IPS-15b (cell line): ENCODE measurements at regions not wholly inside any gene's neighbourhood (a gene's known extent, or its start where the extent isn't known, plus 50 kb on each side); places are given as distances from the start of the nearest gene placed in this dataset.
"Not testable (repeated sequence)": the region's sequence is repeated elsewhere in the genome, so short reads cannot be mapped to it uniquely, and the experiment has no call there.

ENCODE experiments used
- H3K27me3 ChIP-seq: one replicate; pipeline ENCODE4 v1.6.1; 2013; ENCODE audit warnings: low read length; ENCODE audit not compliant: control insufficient read depth, insufficient read depth
- H3K36me3 ChIP-seq: one replicate; pipeline ENCODE4 v1.6.1; 2013; ENCODE audit warnings: low read length; ENCODE audit not compliant: control insufficient read depth, insufficient read depth
- H3K4me1 ChIP-seq: one replicate; pipeline ENCODE4 v1.6.1; 2013; ENCODE audit warnings: mild to moderate bottlenecking, low read length; ENCODE audit not compliant: control insufficient read depth, insufficient read depth
- H3K4me3 ChIP-seq: one replicate; pipeline ENCODE4 v1.5.1; 2013; ENCODE audit warnings: low read depth, low read length
- H3K9ac ChIP-seq: one replicate; pipeline ENCODE4 v1.6.1; 2013; ENCODE audit warnings: low read depth, mild to moderate bottlenecking, low read length
- H3K9me3 ChIP-seq: one replicate; pipeline ENCODE4 v1.6.1; 2013; ENCODE audit warnings: mild to moderate bottlenecking, low read length; ENCODE audit not compliant: control insufficient read depth, insufficient read depth

DNA sequence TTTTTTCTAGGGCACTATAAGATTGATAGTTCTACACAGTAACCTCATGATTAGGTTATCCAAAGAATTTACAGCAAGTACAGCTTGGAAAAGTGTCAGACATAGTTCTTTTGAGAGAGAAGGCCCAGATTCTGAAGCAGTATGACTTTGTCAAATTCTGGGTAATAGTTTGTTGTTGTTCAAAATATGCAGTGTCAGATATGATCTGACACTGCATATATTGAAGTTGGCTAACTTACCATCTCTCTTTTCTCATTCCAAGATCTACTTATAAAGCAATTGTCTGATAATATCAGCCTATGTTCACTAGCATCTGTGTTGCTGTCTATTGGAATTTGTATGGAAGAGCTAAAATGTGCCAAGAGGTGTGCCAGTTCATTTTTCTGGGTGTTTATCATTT is 160.1 kb downstream of the CTH start:
- Histone ChIP-seq H3K9ac (no peak overlapping the region), H3K4me3 (no peak overlapping the region), H3K27me3 (no peaks in the 10 kb centered on the region), H3K4me1 (no peaks in the 10 kb centered on the region), H3K9me3 (no peaks in the 10 kb centered on the region), H3K36me3 (no peaks in the 10 kb centered on the region)

DNA sequence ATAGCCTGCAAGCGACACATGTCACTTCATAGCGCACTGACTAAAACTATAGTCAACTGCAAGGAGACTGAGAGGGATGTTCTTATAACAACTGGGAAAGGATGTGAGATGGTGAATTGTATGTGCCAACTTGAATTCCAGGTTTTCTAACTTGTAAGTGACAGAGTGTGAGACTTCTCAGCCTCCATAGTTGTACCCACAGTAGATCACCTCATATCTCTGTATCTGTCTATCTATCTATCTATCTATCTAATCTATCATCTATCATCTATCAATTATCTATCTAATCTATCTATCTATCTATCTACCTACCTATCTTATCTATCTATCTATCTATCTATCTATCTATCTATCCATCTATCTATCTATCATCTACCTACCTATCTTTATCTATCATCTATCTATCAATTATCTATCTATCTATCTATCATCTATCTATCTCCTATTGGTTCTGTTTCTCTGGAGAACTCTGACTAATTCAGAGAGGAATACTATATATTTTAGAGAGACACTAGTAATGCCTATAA is 162.3 kb downstream of the CTH start:
- Histone ChIP-seq H3K9ac (no peak overlapping the region), H3K36me3 (no peaks in the 10 kb centered on the region), H3K4me1 (no peaks in the 10 kb centered on the region), H3K27me3 (no peaks in the 10 kb centered on the region), H3K9me3 (no peaks in the 10 kb centered on the region), H3K4me3 (no peak overlapping the region)

DNA sequence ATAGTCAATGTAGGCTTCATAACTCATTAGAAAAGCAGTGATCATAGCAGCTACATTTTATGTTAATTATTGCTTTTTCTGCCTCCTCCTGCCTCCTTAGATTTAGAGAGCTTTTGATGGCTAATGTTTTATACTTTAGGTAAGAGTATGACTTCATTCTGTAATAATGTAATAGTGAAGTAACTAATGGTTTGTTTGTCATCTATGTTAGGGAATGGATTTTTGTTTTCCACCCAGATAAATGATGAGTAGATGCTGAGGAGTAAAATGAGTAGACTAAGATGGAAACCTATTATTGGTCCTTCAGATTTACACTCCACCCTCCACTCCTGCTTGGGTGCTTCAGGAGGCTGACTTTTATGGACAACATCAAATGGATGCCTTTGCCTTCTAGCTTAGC is 170.6 kb downstream of the CTH start:
- H3K4me1 ChIP-seq = peaks cover 6% of the 10 kb centered on the region
- H3K36me3 ChIP-seq = no peaks in the 10 kb centered on the region
- H3K9ac ChIP-seq = no peak overlapping the region
- H3K9me3 ChIP-seq = no peaks in the 10 kb centered on the region
- H3K27me3 ChIP-seq = no peaks in the 10 kb centered on the region
- H3K4me3 ChIP-seq = no peak overlapping the region

DNA sequence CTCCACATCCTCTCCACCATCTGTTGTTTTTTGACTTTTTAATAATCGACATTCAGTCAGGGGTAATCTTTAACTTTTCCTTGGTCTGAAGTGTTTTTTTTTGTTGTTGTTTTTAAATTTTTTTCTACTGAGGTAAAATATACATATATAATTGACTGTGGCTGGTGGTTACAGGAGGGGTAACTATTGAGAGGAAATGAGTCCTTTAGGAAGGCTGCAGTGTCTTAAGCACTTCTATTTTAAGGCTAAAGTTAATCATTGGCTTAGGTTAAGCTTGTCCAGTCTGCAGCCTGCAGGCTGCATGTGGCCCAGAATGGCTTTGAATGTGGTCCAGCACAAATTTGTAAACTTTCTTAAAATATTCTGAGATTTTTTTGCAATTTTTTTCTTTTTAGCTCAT is 172.5 kb downstream of the CTH start:
- Histone ChIP-seq H3K9me3 (no peaks in the 10 kb centered on the region), H3K9ac (no peak overlapping the region), H3K36me3 (no peaks in the 10 kb centered on the region), H3K4me1 (peaks cover 11% of the 10 kb centered on the region), H3K27me3 (no peaks in the 10 kb centered on the region), H3K4me3 (no peak overlapping the region)

DNA sequence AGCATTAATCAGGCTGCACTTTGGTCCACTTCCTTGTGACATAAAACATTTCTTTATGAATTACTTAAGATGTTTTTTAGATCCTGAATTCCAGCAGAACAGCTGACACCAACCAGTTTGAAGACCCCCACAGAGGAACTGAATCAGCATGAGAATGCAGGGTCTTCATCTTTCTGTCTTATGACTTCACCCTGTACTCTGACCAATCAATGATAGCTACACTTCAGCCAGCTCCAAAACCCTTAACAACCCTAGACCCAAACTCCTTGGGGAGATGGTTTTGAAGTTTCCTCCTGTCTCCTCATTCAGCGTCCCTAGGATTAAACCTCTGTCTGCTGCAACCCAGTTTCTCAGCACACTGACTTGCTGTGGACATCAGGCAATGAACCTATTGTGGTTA is 175.0 kb downstream of the CTH start:
- Histone ChIP-seq H3K4me1 (peaks cover 11% of the 10 kb centered on the region), H3K9me3 (no peaks in the 10 kb centered on the region), H3K9ac (no peak overlapping the region), H3K36me3 (no peaks in the 10 kb centered on the region), H3K27me3 (no peaks in the 10 kb centered on the region), H3K4me3 (no peak overlapping the region)

DNA sequence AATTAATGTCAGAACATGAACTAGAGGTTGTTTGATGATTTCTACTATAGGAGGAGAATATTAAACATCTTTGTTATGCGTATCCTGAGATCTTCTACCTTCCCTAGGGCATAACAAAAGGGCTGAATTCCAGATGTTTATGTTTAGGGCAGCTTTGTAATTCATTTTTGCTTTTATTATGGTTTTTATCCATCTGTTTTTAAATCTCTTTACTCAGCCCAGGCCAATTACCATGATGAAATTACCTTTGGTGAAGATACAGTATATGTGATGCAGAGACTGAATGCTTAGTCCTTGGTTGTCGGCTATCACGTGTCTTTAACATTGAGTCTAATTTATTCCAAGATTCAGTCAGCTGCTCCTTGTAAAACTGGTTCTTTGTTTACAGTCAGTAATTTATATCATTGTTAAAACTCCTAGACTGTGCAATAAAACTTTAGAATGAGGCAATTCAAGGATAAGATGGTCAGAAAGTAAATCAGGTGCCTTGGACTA is 176.9 kb downstream of the CTH start:
- no peaks in the 10 kb centered on the region for H3K36me3 ChIP-seq
- no peaks in the 10 kb centered on the region for H3K27me3 ChIP-seq
- no peak overlapping the region for H3K4me3 ChIP-seq
- peaks cover 11% of the 10 kb centered on the region for H3K4me1 ChIP-seq
- no peaks in the 10 kb centered on the region for H3K9me3 ChIP-seq
- no peak overlapping the region for H3K9ac ChIP-seq

DNA sequence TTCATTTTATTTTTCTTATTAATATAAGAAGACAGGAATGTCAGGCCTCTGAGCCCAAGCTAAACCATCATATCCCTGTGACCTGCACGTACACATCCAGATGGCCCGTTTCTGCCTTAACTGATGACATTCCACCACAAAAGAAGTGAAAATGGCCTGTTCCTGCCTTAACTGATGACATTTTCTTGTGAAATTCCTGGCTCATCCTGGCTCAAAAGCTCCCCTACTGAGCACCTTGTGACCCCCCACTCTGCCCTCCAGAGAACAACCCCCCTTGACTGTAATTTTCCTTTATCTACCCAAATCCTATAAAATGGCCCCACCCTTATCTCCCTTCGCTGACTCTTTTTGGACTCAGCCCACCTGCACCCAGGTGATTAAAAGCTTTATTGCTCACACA is 182.5 kb downstream of the CTH start:
- H3K36me3 ChIP-seq, H3K9me3 ChIP-seq, H3K4me3 ChIP-seq, H3K27me3 ChIP-seq, H3K4me1 ChIP-seq, H3K9ac ChIP-seq: not testable (repeated sequence)

DNA sequence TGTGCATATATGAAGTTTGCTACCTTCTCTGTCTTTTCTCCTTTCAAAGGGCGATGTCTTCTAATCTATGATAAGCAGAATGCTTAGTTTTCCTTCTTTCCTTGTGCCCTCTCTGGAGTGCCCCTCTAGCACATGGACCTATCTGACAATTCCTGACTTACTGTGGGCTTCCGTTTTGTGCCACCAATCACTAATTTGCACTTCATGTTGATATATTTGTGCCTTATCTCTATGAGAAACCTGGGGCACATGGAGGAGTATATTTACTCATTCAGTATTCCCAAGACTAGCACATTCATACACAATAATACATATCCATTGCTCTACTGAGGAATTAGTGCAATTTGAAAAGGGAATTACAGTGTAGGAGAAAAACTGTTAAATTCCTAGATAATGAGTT is 197.7 kb downstream of the CTH start:
- no peak overlapping the region for H3K4me3 ChIP-seq
- no peaks in the 10 kb centered on the region for H3K4me1 ChIP-seq
- no peak overlapping the region for H3K9ac ChIP-seq
- H3K27me3 ChIP-seq = no peaks in the 10 kb centered on the region
- H3K9me3 ChIP-seq = no peaks in the 10 kb centered on the region
- no peaks in the 10 kb centered on the region for H3K36me3 ChIP-seq

DNA sequence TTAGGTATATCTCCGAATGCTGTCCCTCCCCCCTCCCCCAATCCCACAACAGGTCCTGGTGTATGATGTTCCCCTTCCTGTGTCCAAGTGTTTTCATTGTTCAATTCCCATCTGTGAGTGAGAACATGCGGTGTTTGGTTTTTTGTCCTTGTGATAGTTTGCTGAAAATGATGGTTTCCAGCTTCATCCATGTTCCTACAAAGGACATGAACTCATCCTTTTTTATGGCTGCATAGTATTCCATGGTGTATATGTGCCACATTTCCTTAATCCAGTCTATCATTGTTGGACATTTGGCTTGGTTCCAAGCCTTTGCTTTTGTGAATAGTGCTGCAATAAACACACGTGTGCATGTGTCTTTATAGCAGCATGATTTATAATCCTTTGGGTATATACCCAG is 199.1 kb downstream of the CTH start:
- not testable (repeated sequence) for H3K9me3 ChIP-seq, H3K4me3 ChIP-seq, H3K36me3 ChIP-seq, H3K4me1 ChIP-seq, H3K27me3 ChIP-seq, H3K9ac ChIP-seq

DNA sequence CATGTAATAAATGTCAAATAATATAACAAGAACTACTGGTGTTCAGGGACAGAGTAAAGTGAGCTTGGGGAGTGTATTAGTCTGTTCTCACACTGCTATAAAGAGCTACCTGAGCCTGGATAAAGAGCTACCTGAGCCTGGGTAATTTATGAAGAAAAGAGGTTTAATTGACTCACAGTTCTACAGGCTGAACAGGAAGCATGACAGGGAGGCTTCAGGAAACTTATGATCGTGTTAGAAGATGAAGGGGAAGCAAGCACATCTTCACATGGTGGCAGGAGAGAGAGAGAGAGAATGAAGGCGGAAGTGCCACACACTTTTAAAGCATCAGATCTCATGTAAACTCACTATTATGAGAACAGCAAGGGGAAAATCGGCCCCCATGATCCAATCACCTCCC is 205.9 kb downstream of the CTH start:
- H3K9ac ChIP-seq = no peak overlapping the region
- no peaks in the 10 kb centered on the region for H3K36me3 ChIP-seq
- H3K4me3 ChIP-seq = no peak overlapping the region
- H3K9me3 ChIP-seq = no peaks in the 10 kb centered on the region
- H3K4me1 ChIP-seq = no peaks in the 10 kb centered on the region
- no peaks in the 10 kb centered on the region for H3K27me3 ChIP-seq

DNA sequence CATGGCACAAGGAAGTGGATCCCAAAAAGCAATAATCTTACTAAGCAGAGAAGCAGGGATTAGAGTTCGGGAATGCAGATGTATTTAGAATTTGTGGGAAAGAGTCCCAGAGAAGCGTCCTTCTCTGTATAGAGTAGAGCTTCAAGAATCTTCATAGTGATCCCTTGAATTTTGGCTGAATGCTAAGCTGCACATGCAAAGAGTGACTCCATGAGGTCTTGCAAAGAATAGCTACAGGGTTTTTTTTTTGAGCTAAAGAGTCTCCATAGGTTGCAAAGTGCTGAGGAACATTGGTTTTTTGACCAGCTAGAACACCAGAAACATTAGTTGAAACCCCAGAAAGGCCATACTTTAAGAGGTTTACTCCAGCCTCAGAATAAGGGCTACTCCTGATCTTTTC is 206.7 kb downstream of the CTH start:
- Histone ChIP-seq H3K36me3 (no peaks in the 10 kb centered on the region), H3K27me3 (no peaks in the 10 kb centered on the region), H3K9ac (no peak overlapping the region), H3K4me1 (no peaks in the 10 kb centered on the region), H3K4me3 (no peak overlapping the region), H3K9me3 (no peaks in the 10 kb centered on the region)

DNA sequence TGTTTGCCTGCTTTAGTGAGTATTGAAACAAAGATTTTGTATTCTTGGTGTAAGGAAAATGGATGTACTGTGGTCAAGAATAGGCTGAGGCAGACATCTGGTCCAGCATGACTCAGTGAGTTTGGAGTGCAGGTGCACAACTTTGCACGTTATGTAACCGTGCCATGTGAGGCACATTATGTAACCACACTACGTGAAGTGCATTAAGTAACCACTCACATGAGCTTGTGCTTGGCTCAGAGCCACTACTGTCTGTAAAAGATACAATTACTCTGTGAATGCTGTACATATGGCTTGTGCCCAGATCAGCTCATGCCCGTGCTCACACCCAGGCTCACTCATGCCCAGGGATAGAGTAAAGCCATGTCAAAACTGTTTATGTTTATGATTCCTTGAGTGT is 216.8 kb downstream of the CTH start:
- no peaks in the 10 kb centered on the region for H3K27me3 ChIP-seq
- no peak overlapping the region for H3K4me3 ChIP-seq
- H3K9ac ChIP-seq = no peak overlapping the region
- H3K36me3 ChIP-seq = no peaks in the 10 kb centered on the region
- no peaks in the 10 kb centered on the region for H3K9me3 ChIP-seq
- no peaks in the 10 kb centered on the region for H3K4me1 ChIP-seq

DNA sequence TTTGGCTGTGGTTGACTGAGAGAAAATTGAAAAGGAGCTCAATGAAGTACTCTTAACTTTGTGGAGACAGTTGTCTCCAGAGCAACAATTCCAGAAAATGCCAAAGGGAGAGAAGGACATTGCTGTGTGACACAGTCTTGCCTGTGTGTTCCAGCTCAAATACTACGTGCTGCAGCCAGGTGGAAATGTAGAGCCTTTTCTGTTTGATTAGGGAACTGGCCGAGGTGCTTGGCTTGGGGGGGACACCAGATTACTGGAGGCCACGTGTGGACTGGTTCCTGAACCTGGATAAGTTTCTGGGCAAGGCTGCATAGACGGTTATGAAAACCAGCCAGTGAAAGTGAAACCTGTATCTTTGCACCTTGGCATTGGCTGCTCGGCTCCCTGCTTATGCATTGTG is 217.9 kb downstream of the CTH start:
- H3K36me3 ChIP-seq = no peaks in the 10 kb centered on the region
- no peak overlapping the region for H3K4me3 ChIP-seq
- H3K4me1 ChIP-seq = no peaks in the 10 kb centered on the region
- no peak overlapping the region for H3K9ac ChIP-seq
- H3K27me3 ChIP-seq = no peaks in the 10 kb centered on the region
- H3K9me3 ChIP-seq = no peaks in the 10 kb centered on the region
